H9 (cell line): ENCODE measurements at regions not wholly inside any gene's neighbourhood (a gene's known extent, or its start where the extent isn't known, plus 50 kb on each side); places are given as distances from the start of the nearest gene placed in this dataset.

Source experiments
- DNase-seq: peaks from one replicate; pipeline ENCODE4 v3.0.0-alpha.2; 2017
- H2AFZ ChIP-seq: one replicate; pipeline ENCODE4 v1.6.1; 2013; ENCODE audit warnings: mild to moderate bottlenecking, low read length, control low read depth, moderate library complexity
- H2AK5ac ChIP-seq: 2 replicates; pipeline ENCODE4 v1.6.1; 2013; ENCODE audit warnings: low read length, control low read depth, mixed read lengths; ENCODE audit not compliant: insufficient read length
- H2BK120ac ChIP-seq: one replicate; pipeline ENCODE4 v1.6.1; 2013; ENCODE audit warnings: low read depth, mild to moderate bottlenecking, low read length, control low read depth, inconsistent platforms; ENCODE audit not compliant: poor library complexity, severe bottlenecking
- H2BK12ac ChIP-seq: 2 replicates; pipeline ENCODE4 v1.6.1; 2013; ENCODE audit warnings: low read length, control low read depth, mixed read lengths, low read depth; ENCODE audit not compliant: insufficient read length
- H2BK15ac ChIP-seq: 2 replicates; pipeline ENCODE4 v1.6.1; 2013; ENCODE audit warnings: low read depth, low read length, control low read depth
- H2BK20ac ChIP-seq: one replicate; pipeline ENCODE4 v1.6.1; 2013; ENCODE audit warnings: low read depth, mild to moderate bottlenecking, low read length, control low read depth, inconsistent platforms; ENCODE audit not compliant: poor library complexity, severe bottlenecking
- H2BK5ac ChIP-seq: 2 replicates; pipeline ENCODE4 v1.6.1; 2013; ENCODE audit warnings: low read length, control low read depth, mixed read lengths; ENCODE audit not compliant: insufficient read length
- H3K14ac ChIP-seq: 2 replicates; pipeline ENCODE4 v1.6.1; 2013; ENCODE audit warnings: low read length, control low read depth; ENCODE audit not compliant: insufficient read depth
- H3K18ac ChIP-seq: 2 replicates; pipeline ENCODE4 v1.6.1; 2013; ENCODE audit warnings: low read depth, mild to moderate bottlenecking, mixed read lengths, low read length, control low read depth; ENCODE audit not compliant: insufficient read length
- H3K23ac ChIP-seq: 2 replicates; pipeline ENCODE4 v1.6.1; 2013; ENCODE audit warnings: low read length, control low read depth, mixed read lengths, low read depth; ENCODE audit not compliant: insufficient read length
- H3K23me2 ChIP-seq: 2 replicates; pipeline ENCODE4 v1.6.1; 2013; ENCODE audit warnings: low read depth, mild to moderate bottlenecking, mixed read lengths, low read length, control low read depth; ENCODE audit not compliant: insufficient read length, poor library complexity, severe bottlenecking
- H3K27ac ChIP-seq: 2 replicates; pipeline ENCODE4 v1.5.1; 2013; ENCODE audit warnings: low read length, control low read depth, mixed read lengths, low read depth; ENCODE audit not compliant: insufficient read length
- H3K27me3 ChIP-seq: 2 replicates; pipeline ENCODE4 v1.6.1; 2013; ENCODE audit warnings: low read length, control low read depth, inconsistent platforms; ENCODE audit not compliant: insufficient read depth
- H3K4ac ChIP-seq: 2 replicates; pipeline ENCODE4 v1.6.1; 2013; ENCODE audit warnings: low read depth, mild to moderate bottlenecking, control low read depth, inconsistent platforms, low read length, moderate library complexity
- H3K4me1 ChIP-seq: 2 replicates; pipeline ENCODE4 v1.6.1; 2013; ENCODE audit warnings: low read length, control low read depth, inconsistent platforms; ENCODE audit not compliant: insufficient read depth
- H3K4me2 ChIP-seq: 2 replicates; pipeline ENCODE4 v1.6.1; 2013; ENCODE audit warnings: low read length, control low read depth, mixed read lengths; ENCODE audit not compliant: insufficient read length, insufficient read depth
- H3K56ac ChIP-seq: 2 replicates; pipeline ENCODE4 v1.6.1; 2013; ENCODE audit warnings: low read depth, mild to moderate bottlenecking, mixed read lengths, low read length, control low read depth; ENCODE audit not compliant: insufficient read length
- H3K79me1 ChIP-seq: 2 replicates; pipeline ENCODE4 v1.6.1; 2013; ENCODE audit warnings: low read depth, mild to moderate bottlenecking, moderate library complexity, low read length, control low read depth, inconsistent platforms; ENCODE audit not compliant: insufficient read depth, poor library complexity, severe bottlenecking
- H3K79me2 ChIP-seq: 2 replicates; pipeline ENCODE4 v1.6.1; 2013; ENCODE audit warnings: low read length, control low read depth, inconsistent platforms; ENCODE audit not compliant: insufficient read depth
- H3K9ac ChIP-seq: 2 replicates; pipeline ENCODE4 v1.6.1; 2013; ENCODE audit warnings: low read length, control low read depth, mixed read lengths; ENCODE audit not compliant: insufficient read length; ENCODE audit errors: extremely low read depth
- H3K9me3 ChIP-seq: one replicate; pipeline ENCODE4 v1.6.1; 2013; ENCODE audit warnings: low read depth, low read length, inconsistent platforms; ENCODE audit not compliant: control insufficient read depth
- H3T11ph ChIP-seq: one replicate; pipeline ENCODE4 v1.6.1; 2013; ENCODE audit warnings: mild to moderate bottlenecking, low read length, control low read depth, inconsistent platforms
- H4K20me1 ChIP-seq: one replicate; pipeline ENCODE4 v1.6.1; 2013; ENCODE audit not compliant: control insufficient read depth, insufficient read length, insufficient read depth
- H4K5ac ChIP-seq: 2 replicates; pipeline ENCODE4 v1.6.1; 2013; ENCODE audit warnings: low read depth, mild to moderate bottlenecking, mixed read lengths, low read length, control low read depth; ENCODE audit not compliant: insufficient read length
- H4K8ac ChIP-seq: replicated peaks from 2 replicates; pipeline ENCODE4 v1.6.1; 2013; ENCODE audit warnings: low read length, control low read depth, mixed read lengths, low read depth; ENCODE audit not compliant: insufficient read length
- H4K91ac ChIP-seq: 2 replicates; pipeline ENCODE4 v1.6.1; 2013; ENCODE audit warnings: low read depth, mild to moderate bottlenecking, moderate library complexity, mixed read lengths, low read length, control low read depth; ENCODE audit not compliant: insufficient read length
- H3K27ac Mint-ChIP-seq, 3 experiments: 2 replicates in 2 of 3; 3 replicates in 1 of 3; pipeline ENCODE4 v1.8.0; 2020 to 2021; ENCODE audit warnings: mixed read lengths in 3 of 3, mild to moderate bottlenecking in 1 of 3, moderate library complexity in 1 of 3
- H3K27me3 Mint-ChIP-seq: 2 replicates; pipeline ENCODE4 v1.8.0; 2021; ENCODE audit warnings: low read depth, mild to moderate bottlenecking, moderate library complexity, mixed read lengths
- H3K36me3 Mint-ChIP-seq, 3 experiments: 2 replicates in 2 of 3; 3 replicates in 1 of 3; pipeline ENCODE4 v1.8.0; 2020 to 2021; ENCODE audit warnings: low read depth in 3 of 3, mixed read lengths in 3 of 3; ENCODE audit not compliant: insufficient read depth in 1 of 3
- H3K4me1 Mint-ChIP-seq, 2 experiments: 2 replicates each; pipeline ENCODE4 v1.8.0; 2020; ENCODE audit warnings: mixed read lengths in 2 of 2
- H3K4me3 Mint-ChIP-seq, 2 experiments: 2 replicates in 1 of 2; 3 replicates in 1 of 2; pipeline ENCODE4 v1.8.0; 2020 to 2021; ENCODE audit warnings: mild to moderate bottlenecking in 2 of 2, mixed read lengths in 2 of 2, moderate library complexity in 1 of 2
- H3K9me3 Mint-ChIP-seq, 2 experiments: 2 replicates in 1 of 2; 3 replicates in 1 of 2; pipeline ENCODE4 v1.8.0; 2020; ENCODE audit warnings: mild to moderate bottlenecking in 2 of 2, mixed read lengths in 2 of 2, moderate library complexity in 1 of 2
- WGBS: extraction: QIAGEN DNeasy Blood & Tissue Kit; methylation state at CpG from one replicate; pipeline ENCODE4 v1.1.7; 2013; ENCODE audit warnings: missing lambda C conversion rate, low lambda C conversion rate, mixed read lengths; ENCODE audit not compliant: insufficient read length; ENCODE audit errors: extremely low coverage; 5-methylcytosine and 5-hydroxymethylcytosine counted together
- TF ChIP-seq, protein P1 (sequence below): fragments of 200-600 bp; sonication (generic); conservative IDR thresholded peaks from 3 replicates; pipeline ENCODE4 v1.8.0; 2021; ENCODE audit warnings: antibody characterized with exemption, mild to moderate bottlenecking

DNA sequence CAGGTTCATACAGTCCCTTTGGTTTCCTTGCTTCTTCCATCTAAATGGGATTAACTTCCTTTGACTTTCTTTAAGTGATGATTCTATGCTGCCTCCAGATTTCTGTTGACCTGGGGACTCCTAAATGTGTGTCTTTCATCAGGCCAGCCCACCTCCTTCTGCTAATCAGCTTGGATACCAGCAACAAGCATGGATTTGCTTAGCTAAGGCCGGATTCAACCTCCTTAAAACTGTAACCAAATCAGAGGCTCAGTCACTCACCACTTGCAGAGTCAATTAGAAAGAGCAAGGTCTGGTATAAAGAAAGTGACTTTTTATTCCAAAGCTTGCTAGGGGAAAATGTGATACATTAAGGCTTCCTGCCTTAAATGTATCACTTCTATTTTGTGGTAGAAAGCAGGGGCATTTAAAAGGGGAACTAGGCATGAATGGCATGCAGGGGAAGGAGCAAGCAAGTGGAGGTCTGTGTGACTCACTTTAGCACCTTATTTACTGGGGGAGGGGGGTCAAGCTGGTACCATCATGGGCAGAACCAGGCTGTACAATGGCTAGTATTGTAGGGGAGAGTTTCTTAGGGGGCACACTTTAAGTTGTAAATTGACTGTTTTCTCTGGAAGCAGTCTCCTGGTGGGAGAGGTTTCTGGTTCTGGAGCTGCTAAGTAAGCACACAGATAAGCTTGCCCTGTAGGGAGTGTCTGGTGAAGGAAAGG is 239.0 kb upstream of the PDGFD start:
- peak overlapping the region; percentile 8 for H3K27ac ChIP-seq
- no peak overlapping the region for H4K91ac ChIP-seq
- no peak overlapping the region for H2BK20ac ChIP-seq
- TF ChIP-seq, protein P1, sequence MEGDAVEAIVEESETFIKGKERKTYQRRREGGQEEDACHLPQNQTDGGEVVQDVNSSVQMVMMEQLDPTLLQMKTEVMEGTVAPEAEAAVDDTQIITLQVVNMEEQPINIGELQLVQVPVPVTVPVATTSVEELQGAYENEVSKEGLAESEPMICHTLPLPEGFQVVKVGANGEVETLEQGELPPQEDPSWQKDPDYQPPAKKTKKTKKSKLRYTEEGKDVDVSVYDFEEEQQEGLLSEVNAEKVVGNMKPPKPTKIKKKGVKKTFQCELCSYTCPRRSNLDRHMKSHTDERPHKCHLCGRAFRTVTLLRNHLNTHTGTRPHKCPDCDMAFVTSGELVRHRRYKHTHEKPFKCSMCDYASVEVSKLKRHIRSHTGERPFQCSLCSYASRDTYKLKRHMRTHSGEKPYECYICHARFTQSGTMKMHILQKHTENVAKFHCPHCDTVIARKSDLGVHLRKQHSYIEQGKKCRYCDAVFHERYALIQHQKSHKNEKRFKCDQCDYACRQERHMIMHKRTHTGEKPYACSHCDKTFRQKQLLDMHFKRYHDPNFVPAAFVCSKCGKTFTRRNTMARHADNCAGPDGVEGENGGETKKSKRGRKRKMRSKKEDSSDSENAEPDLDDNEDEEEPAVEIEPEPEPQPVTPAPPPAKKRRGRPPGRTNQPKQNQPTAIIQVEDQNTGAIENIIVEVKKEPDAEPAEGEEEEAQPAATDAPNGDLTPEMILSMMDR = no peak
- no peak overlapping the region for H4K8ac ChIP-seq
- DNase-seq = peak; percentile 39
- no peaks in the 10 kb centered on the region for H4K20me1 ChIP-seq
- H3T11ph ChIP-seq = no peak overlapping the region
- H3K23me2 ChIP-seq = no peaks in the 10 kb centered on the region
- no peak overlapping the region for H2AK5ac ChIP-seq
- H3K9me3 Mint-ChIP-seq = no peaks in the 10 kb centered on the region; a peak in 1 of 5 replicates
- H3K27me3 Mint-ChIP-seq = no peaks in the 10 kb centered on the region
- no peak overlapping the region for H2BK15ac ChIP-seq
- peaks cover 35 to 36% of the 10 kb centered on the region in 2 experiments for H3K4me1 Mint-ChIP-seq
- H4K5ac ChIP-seq = no peak overlapping the region
- peak overlapping the region in 1 of 2 experiments; percentile 19; a peak in 3 of 5 replicates for H3K4me3 Mint-ChIP-seq
- H2AFZ ChIP-seq = no peak overlapping the region
- no peak overlapping the region for H3K56ac ChIP-seq
- H3K23ac ChIP-seq = no peak overlapping the region
- peaks cover 3% of the 10 kb centered on the region; the same call in 1 of the 2 replicates for H3K4me1 ChIP-seq
- H3K14ac ChIP-seq = no peak overlapping the region
- no peaks in the 10 kb centered on the region for H3K27me3 ChIP-seq
- H3K36me3 Mint-ChIP-seq = peaks cover 0 to 5% (median 2%) of the 10 kb centered on the region in 3 experiments; a peak in 2 of 7 replicates
- H2BK120ac ChIP-seq = no peak overlapping the region
- H3K4me2 ChIP-seq = no peak overlapping the region
- no peaks in the 10 kb centered on the region for H3K79me2 ChIP-seq
- no peak overlapping the region for H3K9ac ChIP-seq
- H3K79me1 ChIP-seq = no peaks in the 10 kb centered on the region
- no CpG with 5 or more reads among the region's 1 CpG for WGBS
- no peak overlapping the region for H2BK5ac ChIP-seq
- H3K18ac ChIP-seq = no peak overlapping the region
- H2BK12ac ChIP-seq = no peak overlapping the region
- no peaks in the 10 kb centered on the region for H3K9me3 ChIP-seq
- H3K4ac ChIP-seq = no peak overlapping the region
- H3K27ac Mint-ChIP-seq = peak overlapping the region; percentile 79 to 97 (median 91); a peak in 6 of 7 replicates
